ENCODE measurements at regions not wholly inside any gene's neighbourhood (a gene's known extent, or its start where the extent isn't known, plus 50 kb on each side); places are given as distances from the start of the nearest gene placed in this dataset.
A peak's percentile ranks its signal among the peaks of the same experiment; 100 is the strongest.
"Not testable (repeated sequence)": the region's sequence is repeated elsewhere in the genome, so short reads cannot be mapped to it uniquely, and the experiment has no call there.

DNA sequence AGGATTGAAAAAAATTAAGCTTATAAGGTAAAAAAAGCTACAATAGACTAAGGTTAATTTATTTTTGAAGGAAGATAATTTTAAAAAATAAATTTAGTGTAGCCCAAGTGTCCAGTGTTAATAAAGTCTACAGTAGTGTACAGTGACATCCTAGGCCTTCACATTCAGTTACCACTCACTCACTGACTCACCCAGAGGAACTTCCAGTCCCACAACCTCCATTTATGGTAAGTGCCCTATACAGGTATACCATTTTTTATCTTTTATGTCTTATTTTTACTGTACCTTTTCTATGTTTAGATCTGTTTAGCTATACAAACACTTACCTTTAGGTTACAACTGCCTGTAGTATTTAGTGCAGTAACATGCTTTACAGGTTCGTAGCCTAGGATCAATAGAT lies 79.8 kb upstream of the ZNF462 start:
- no peaks in the 10 kb centered on the region for H3K4me1 ChIP-seq
- TF ChIP-seq, protein P1, sequence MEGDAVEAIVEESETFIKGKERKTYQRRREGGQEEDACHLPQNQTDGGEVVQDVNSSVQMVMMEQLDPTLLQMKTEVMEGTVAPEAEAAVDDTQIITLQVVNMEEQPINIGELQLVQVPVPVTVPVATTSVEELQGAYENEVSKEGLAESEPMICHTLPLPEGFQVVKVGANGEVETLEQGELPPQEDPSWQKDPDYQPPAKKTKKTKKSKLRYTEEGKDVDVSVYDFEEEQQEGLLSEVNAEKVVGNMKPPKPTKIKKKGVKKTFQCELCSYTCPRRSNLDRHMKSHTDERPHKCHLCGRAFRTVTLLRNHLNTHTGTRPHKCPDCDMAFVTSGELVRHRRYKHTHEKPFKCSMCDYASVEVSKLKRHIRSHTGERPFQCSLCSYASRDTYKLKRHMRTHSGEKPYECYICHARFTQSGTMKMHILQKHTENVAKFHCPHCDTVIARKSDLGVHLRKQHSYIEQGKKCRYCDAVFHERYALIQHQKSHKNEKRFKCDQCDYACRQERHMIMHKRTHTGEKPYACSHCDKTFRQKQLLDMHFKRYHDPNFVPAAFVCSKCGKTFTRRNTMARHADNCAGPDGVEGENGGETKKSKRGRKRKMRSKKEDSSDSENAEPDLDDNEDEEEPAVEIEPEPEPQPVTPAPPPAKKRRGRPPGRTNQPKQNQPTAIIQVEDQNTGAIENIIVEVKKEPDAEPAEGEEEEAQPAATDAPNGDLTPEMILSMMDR (IDR thresholded peaks at IDR 0.05): no peak
- no peak for TF ChIP-seq POLR2A (IDR thresholded peaks at IDR 0.05)
- H3K9me3 ChIP-seq: no peaks in the 10 kb centered on the region
- intact Hi-C loops (cut with DNase I): no loop called here
- no peak overlapping the region for H3K27ac ChIP-seq
- no peaks in the 10 kb centered on the region for H3K36me3 ChIP-seq
- no peak for DNase-seq
- H3K27me3 ChIP-seq: no peaks in the 10 kb centered on the region
- no peak overlapping the region for H3K4me3 ChIP-seq (replicated peaks in 1 of 3)
- WGBS, 2 donors: 95% methylated on average over 1 of the region's 1 CpG

DNA sequence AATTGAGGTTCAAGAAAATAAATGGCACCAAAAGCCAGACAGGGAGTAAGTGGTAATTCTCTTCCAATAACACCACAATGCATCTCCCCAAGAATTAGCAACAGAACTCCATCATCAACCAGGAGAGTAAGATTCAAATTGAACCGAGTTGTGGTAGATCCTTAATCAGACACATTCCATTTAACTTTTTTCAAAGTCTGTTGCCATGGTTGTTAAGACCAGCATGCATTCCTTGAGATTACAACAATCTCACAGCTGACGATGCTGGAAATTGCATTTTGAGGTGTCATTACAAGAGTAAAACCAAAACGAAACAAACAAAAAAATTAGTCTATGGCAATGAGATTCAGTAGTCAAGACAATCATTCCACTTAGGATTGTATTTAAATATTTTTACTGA lies 78.9 kb upstream of the ZNF462 start:
- Histone ChIP-seq H3K4me1 (no peaks in the 10 kb centered on the region), H3K4me3 (replicated peaks in 1 of 3) (no peak overlapping the region), H3K9me3 (no peaks in the 10 kb centered on the region), H3K27ac (no peak overlapping the region), H3K27me3 (no peaks in the 10 kb centered on the region), H3K36me3 (no peaks in the 10 kb centered on the region)
- intact Hi-C loops (cut with DNase I): no loop called here
- no peak for DNase-seq
- TF ChIP-seq, protein P1 (IDR thresholded peaks at IDR 0.05): no peak
- no peak for TF ChIP-seq POLR2A (IDR thresholded peaks at IDR 0.05)
- WGBS, 2 donors: 75 to 78% methylated on average over 3 of the region's 3 CpGs

DNA sequence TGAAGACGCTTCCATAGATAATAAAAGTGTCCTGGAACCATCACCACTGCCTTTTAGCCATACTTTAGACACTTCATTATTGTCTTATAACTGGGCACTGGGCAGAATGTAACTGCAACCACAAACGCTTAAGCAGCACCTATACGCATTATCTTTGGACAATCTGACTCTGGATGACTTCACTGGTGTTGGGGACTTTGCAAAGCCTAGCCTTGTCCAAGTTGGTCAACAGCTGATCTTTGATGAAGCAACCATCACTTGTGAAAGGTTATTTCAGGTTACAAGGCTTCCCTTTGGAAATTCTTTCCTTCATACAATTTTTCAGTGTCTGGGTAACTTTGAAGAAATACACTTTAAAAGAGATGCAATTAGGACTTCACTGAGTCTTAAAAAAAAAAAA lies 77.8 kb upstream of the ZNF462 start:
- DNase-seq: no peak
- TF ChIP-seq, protein P1 (IDR thresholded peaks at IDR 0.05): no peak
- no peak for TF ChIP-seq POLR2A (IDR thresholded peaks at IDR 0.05)
- no peaks in the 10 kb centered on the region for H3K36me3 ChIP-seq
- H3K4me3 ChIP-seq (replicated peaks in 1 of 3): no peak overlapping the region
- intact Hi-C loops (cut with DNase I): no loop called here
- WGBS, 2 donors: 94 to 96% methylated on average over 3 of the region's 3 CpGs
- H3K9me3 ChIP-seq: no peaks in the 10 kb centered on the region
- no peaks in the 10 kb centered on the region for H3K4me1 ChIP-seq
- no peaks in the 10 kb centered on the region for H3K27me3 ChIP-seq
- no peak overlapping the region for H3K27ac ChIP-seq

DNA sequence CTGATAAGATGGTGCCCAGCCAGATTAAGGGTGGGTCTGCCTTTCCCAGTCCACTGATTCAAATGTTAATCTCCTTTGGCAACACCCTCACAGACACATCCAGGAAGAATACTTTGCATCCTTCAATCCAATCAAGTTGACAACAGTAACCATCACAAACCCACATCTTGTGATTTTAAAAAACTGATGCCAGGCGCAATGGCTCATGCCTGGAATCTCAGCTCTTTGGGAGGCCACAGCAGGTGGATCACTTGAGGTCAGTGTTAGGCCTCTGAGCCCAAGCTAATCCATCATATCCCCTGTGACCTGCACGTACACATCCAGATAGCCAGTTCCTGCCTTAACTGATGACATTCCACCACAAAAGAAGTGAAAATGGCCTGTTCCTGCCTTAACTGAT lies 74.9 kb upstream of the ZNF462 start:
- intact Hi-C loops (cut with DNase I); H3K4me1 ChIP-seq; H3K27me3 ChIP-seq; H3K9me3 ChIP-seq; H3K27ac ChIP-seq; H3K36me3 ChIP-seq; H3K4me3 ChIP-seq (replicated peaks in 1 of 3); DNase-seq: not testable (repeated sequence)
- 75 to 76% methylated on average over 2 of the region's 2 CpGs for WGBS, 2 donors

DNA sequence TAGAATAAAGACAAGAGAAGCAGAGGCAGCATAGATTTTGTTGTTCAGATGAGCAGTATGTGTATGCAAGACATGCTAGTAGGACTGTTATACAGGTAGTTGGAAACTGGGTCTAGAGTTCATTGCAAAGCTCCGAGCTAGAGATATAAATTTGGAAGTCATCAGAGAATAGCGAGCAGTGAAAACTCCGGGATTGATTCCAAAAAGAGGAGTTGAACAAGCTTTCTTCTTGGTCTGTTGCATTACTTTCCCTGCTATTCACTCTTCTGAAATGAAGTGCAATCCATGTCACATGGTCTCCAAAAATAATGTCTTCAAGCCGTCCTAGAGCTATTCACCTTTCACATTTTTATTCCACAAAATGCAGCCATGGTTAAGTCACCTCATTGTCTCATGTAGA lies 67.9 kb upstream of the ZNF462 start:
- Histone ChIP-seq H3K4me1 (peaks cover 9 to 20% of the 10 kb centered on the region in 2 donors), H3K27ac (peak overlapping the region; percentile 24 to 42 (median 36)), H3K9me3 (no peaks in the 10 kb centered on the region), H3K4me3 (replicated peaks in 1 of 3) (no peak overlapping the region), H3K27me3 (no peaks in the 10 kb centered on the region), H3K36me3 (no peaks in the 10 kb centered on the region)
- TF ChIP-seq, protein P1 (IDR thresholded peaks at IDR 0.05): no peak
- TF ChIP-seq POLR2A (IDR thresholded peaks at IDR 0.05): no peak
- DNase-seq: peak in 1 of 2 donors; percentile 9
- intact Hi-C loops (cut with DNase I): no loop called here
- 19 to 27% methylated on average over 4 of the region's 4 CpGs for WGBS, 2 donors

DNA sequence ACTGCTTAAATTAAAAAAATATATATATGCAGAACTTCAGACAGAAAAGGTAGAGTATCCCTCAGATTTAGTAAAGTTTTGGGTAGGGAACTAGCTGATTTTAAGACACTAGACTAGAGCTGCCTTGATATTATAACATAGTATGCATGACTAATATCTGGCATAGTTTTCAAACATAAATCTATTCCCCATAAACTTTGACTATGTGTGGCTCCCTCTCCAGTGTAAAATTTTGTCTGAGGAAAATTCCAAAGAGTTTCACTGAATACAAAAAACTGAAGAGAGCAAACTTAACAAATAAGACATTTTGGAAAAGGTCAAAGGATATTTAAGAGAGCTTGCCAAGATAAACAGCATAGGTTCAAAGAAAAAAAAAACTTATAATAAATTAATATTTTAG lies 66.2 kb upstream of the ZNF462 start:
- Histone ChIP-seq H3K4me1 (peaks cover 9 to 20% of the 10 kb centered on the region in 2 donors), H3K9me3 (no peaks in the 10 kb centered on the region), H3K36me3 (no peaks in the 10 kb centered on the region), H3K27me3 (no peaks in the 10 kb centered on the region), H3K27ac (peak overlapping the region in 1 of 3 donors; percentile 8), H3K4me3 (replicated peaks in 1 of 3) (no peak overlapping the region)
- TF ChIP-seq, protein P1 (IDR thresholded peaks at IDR 0.05): no peak
- TF ChIP-seq POLR2A (IDR thresholded peaks at IDR 0.05): no peak
- intact Hi-C loops (cut with DNase I): no loop called here
- DNase-seq: no peak
